DND-41 (cell line): ENCODE measurements at regions not wholly inside any gene's neighbourhood (a gene's known extent, or its start where the extent isn't known, plus 50 kb on each side); places are given as distances from the start of the nearest gene placed in this dataset.
"Not testable (repeated sequence)": the region's sequence is repeated elsewhere in the genome, so short reads cannot be mapped to it uniquely, and the experiment has no call there.

Source experiments
- ATAC-seq: fragments of 200-7000 bp; cut with Tn5 transposase; 3 replicates; pipeline ENCODE4 v1.9.1; 2021; ENCODE audit warnings: low read depth; ENCODE audit not compliant: insufficient read depth
- DNase-seq: peaks from one replicate; pipeline ENCODE4 v3.0.0-alpha.2; 2020
- H2AFZ ChIP-seq: 2 replicates; pipeline ENCODE4 v1.6.0; 2012; ENCODE audit warnings: low read depth, low read length
- H3K27ac ChIP-seq: 2 replicates; pipeline ENCODE4 v1.5.1; 2012; ENCODE audit warnings: low read length, inconsistent platforms
- H3K27me3 ChIP-seq: fragments of 200-600 bp; sonication (generic); 2 replicates; pipeline ENCODE4 v1.6.0; 2012; ENCODE audit warnings: low read length, mild to moderate bottlenecking, inconsistent platforms; ENCODE audit not compliant: insufficient read depth, poor library complexity
- H3K36me3 ChIP-seq: 2 replicates; pipeline ENCODE4 v1.5.1; 2012; ENCODE audit warnings: low read length, inconsistent platforms; ENCODE audit not compliant: insufficient read depth
- H3K4me1 ChIP-seq: 2 replicates; pipeline ENCODE4 v1.5.1; 2012; ENCODE audit warnings: mild to moderate bottlenecking, low read length; ENCODE audit not compliant: insufficient read depth
- H3K4me2 ChIP-seq: 2 replicates; pipeline ENCODE4 v1.6.0; 2012; ENCODE audit warnings: mild to moderate bottlenecking, moderate library complexity, low read length, inconsistent platforms; ENCODE audit not compliant: insufficient read depth
- H3K4me3 ChIP-seq, 2 experiments: fragments of 200-600 bp in 1 of 2; shearing (Covaris generic) in 1 of 2; 2 replicates each; pipeline ENCODE4 v1.5.1; 2012 to 2016; ENCODE audit warnings: inconsistent platforms in 2 of 2, low read length in 2 of 2, mild to moderate bottlenecking in 2 of 2, low read depth in 1 of 2, moderate library complexity in 1 of 2
- H3K79me2 ChIP-seq: 2 replicates; pipeline ENCODE4 v1.6.0; 2012; ENCODE audit warnings: low read length, inconsistent platforms; ENCODE audit not compliant: insufficient read depth
- H3K9ac ChIP-seq: 2 replicates; pipeline ENCODE4 v1.6.0; 2012; ENCODE audit warnings: low read depth, mild to moderate bottlenecking, inconsistent platforms, low read length, moderate library complexity
- H3K9me3 ChIP-seq: 2 replicates; pipeline ENCODE4 v1.5.1; 2012; ENCODE audit warnings: low read length, moderate library complexity, mild to moderate bottlenecking, inconsistent platforms; ENCODE audit not compliant: insufficient read depth, severe bottlenecking
- H4K20me1 ChIP-seq: 2 replicates; pipeline ENCODE4 v1.6.0; 2012; ENCODE audit warnings: low read length; ENCODE audit not compliant: insufficient read depth
- CTCF ChIP-seq: IDR thresholded peaks from 2 replicates; pipeline ENCODE4 v1.5.1; 2012; ENCODE audit warnings: borderline replicate concordance, low read length, moderate library complexity, mild to moderate bottlenecking; ENCODE audit not compliant: poor library complexity, severe bottlenecking; ENCODE audit errors: extremely low read depth
- EZH2 ChIP-seq: IDR thresholded peaks from 3 replicates; pipeline ENCODE4 v1.6.1; 2012; ENCODE audit warnings: borderline replicate concordance, low read depth, mild to moderate bottlenecking, moderate library complexity, low read length, inconsistent platforms; ENCODE audit not compliant: severe bottlenecking

- Histone ChIP-seq H3K9ac (no peak overlapping the region), H3K79me2 (no peaks in the 10 kb centered on the region), H3K27ac (no peak overlapping the region), H2AFZ (no peak overlapping the region), H3K4me2 (no peak overlapping the region), H3K4me1 (no peaks in the 10 kb centered on the region), H3K4me3 (no peak overlapping the region), H3K27me3 (no peaks in the 10 kb centered on the region), H3K36me3 (no peaks in the 10 kb centered on the region), H4K20me1 (no peaks in the 10 kb centered on the region), H3K9me3 (no peaks in the 10 kb centered on the region)
- ATAC-seq (no peak), DNase-seq (no peak)
- TF ChIP-seq CTCF (no peak), EZH2 (no peak)
These were observed 308.7 kb upstream of the TFAP2D start for GRCh38 chr6:50404643-50405042.

- no peak for DNase-seq
These were observed 302.7 kb upstream of the TFAP2D start for GRCh38 chr6:50410579-50410978.

GRCh38 chr6:50421041-50421440, 292.3 kb upstream of the TFAP2D start:
- not testable (repeated sequence) for H3K4me2 ChIP-seq, DNase-seq, H3K9ac ChIP-seq, H3K9me3 ChIP-seq, H3K4me1 ChIP-seq, H3K27me3 ChIP-seq, H3K4me3 ChIP-seq, H2AFZ ChIP-seq, H3K36me3 ChIP-seq, H3K27ac ChIP-seq, H3K79me2 ChIP-seq, ATAC-seq, H4K20me1 ChIP-seq

More at GRCh38 chr6:50410579-50410978, 302.7 kb upstream of the TFAP2D start:
- Histone ChIP-seq H4K20me1 (no peaks in the 10 kb centered on the region), H3K27me3 (no peaks in the 10 kb centered on the region), H3K4me1 (no peaks in the 10 kb centered on the region), H3K79me2 (no peaks in the 10 kb centered on the region), H3K9ac (no peak overlapping the region), H3K4me2 (no peak overlapping the region), H3K27ac (no peak overlapping the region), H2AFZ (no peak overlapping the region), H3K36me3 (no peaks in the 10 kb centered on the region), H3K4me3 (no peak overlapping the region), H3K9me3 (no peaks in the 10 kb centered on the region)
- no peak for ATAC-seq
- TF ChIP-seq CTCF (no peak), EZH2 (no peak)

GRCh38 chr6:50427267-50427666, 286.1 kb upstream of the TFAP2D start:
- H3K4me1 ChIP-seq: no peaks in the 10 kb centered on the region
- H3K36me3 ChIP-seq: no peaks in the 10 kb centered on the region
- DNase-seq (no peak), ATAC-seq (no peak)
- H3K9me3 ChIP-seq: no peaks in the 10 kb centered on the region
- no peak overlapping the region for H3K9ac ChIP-seq
- no peaks in the 10 kb centered on the region for H3K27me3 ChIP-seq
- no peak overlapping the region for H3K27ac ChIP-seq
- no peak overlapping the region for H2AFZ ChIP-seq
- H3K4me3 ChIP-seq: no peak overlapping the region
- TF ChIP-seq EZH2 (no peak), CTCF (no peak)
- no peaks in the 10 kb centered on the region for H4K20me1 ChIP-seq
- H3K4me2 ChIP-seq: no peak overlapping the region
- H3K79me2 ChIP-seq: no peaks in the 10 kb centered on the region
